CD14-positive monocyte (primary cell): ENCODE measurements at regions not wholly inside any gene's neighbourhood (a gene's known extent, or its start where the extent isn't known, plus 50 kb on each side); places are given as distances from the start of the nearest gene placed in this dataset.

Source experiments
- DNase-seq, 3 donors: peaks; one replicate each; pipeline ENCODE4 v3.0.0-alpha.2; 2011 to 2022
- H2AFZ ChIP-seq: 2 replicates; pipeline ENCODE4 v1.6.0; 2012; ENCODE audit warnings: mild to moderate bottlenecking, low read depth, low read length, inconsistent platforms; ENCODE audit not compliant: insufficient read depth, poor library complexity, severe bottlenecking
- H3K27ac ChIP-seq, 2 donors: 1 replicate in 1 of 2; 2 replicates in 1 of 2; pipeline ENCODE4 v1.5.1; 2012 to 2013; ENCODE audit warnings: low read length in 2 of 2, control low read depth in 1 of 2, inconsistent platforms in 1 of 2, low read depth in 1 of 2, mild to moderate bottlenecking in 1 of 2
- H3K27me3 ChIP-seq, 2 donors: one replicate each; pipeline versions ENCODE4 v1.6.0 to v1.6.1; 2011 to 2013; ENCODE audit warnings: low read length in 2 of 2; ENCODE audit not compliant: control insufficient read depth in 2 of 2, insufficient read depth in 2 of 2
- H3K36me3 ChIP-seq, 2 donors: replicated peaks in 1 of 2; 1 replicate in 1 of 2; 2 replicates in 1 of 2; pipeline versions ENCODE4 v1.5.1 to v1.6.1; 2012 to 2013; ENCODE audit warnings: low read length in 2 of 2, control low read depth in 1 of 2, inconsistent platforms in 1 of 2, mild to moderate bottlenecking in 1 of 2; ENCODE audit not compliant: insufficient read depth in 2 of 2, control insufficient read depth in 1 of 2
- H3K4me1 ChIP-seq, 2 donors: 1 replicate in 1 of 2; 2 replicates in 1 of 2; pipeline versions ENCODE4 v1.5.1 to v1.6.1; 2012 to 2013; ENCODE audit warnings: low read length in 2 of 2, control low read depth in 1 of 2, inconsistent platforms in 1 of 2, mild to moderate bottlenecking in 1 of 2, moderate library complexity in 1 of 2; ENCODE audit not compliant: insufficient read depth in 2 of 2, control insufficient read depth in 1 of 2
- H3K4me2 ChIP-seq: replicated peaks from 2 replicates; pipeline ENCODE3; 2012; ENCODE audit warnings: low read length, moderate library complexity, mild to moderate bottlenecking; ENCODE audit not compliant: poor library complexity, severe bottlenecking; ENCODE audit errors: extremely low read depth
- H3K4me3 ChIP-seq, 3 experiments: fragments of 200-600 bp in 1 of 3; sonication (generic) in 1 of 3; replicated peaks in 1 of 3; 1 replicate in 2 of 3; 2 replicates in 1 of 3; pipeline ENCODE4 v1.5.1; 2011 to 2013; ENCODE audit warnings: low read length in 3 of 3, mild to moderate bottlenecking in 3 of 3, control low read depth in 2 of 3, low read depth in 2 of 3, inconsistent platforms in 1 of 3, moderate library complexity in 1 of 3
- H3K79me2 ChIP-seq: 2 replicates; pipeline ENCODE4 v1.6.0; 2012; ENCODE audit warnings: mild to moderate bottlenecking, control low read depth, inconsistent platforms, low read length, moderate library complexity; ENCODE audit not compliant: insufficient read depth
- H3K9ac ChIP-seq: 2 replicates; pipeline ENCODE4 v1.6.0; 2017; ENCODE audit warnings: low read length, mild to moderate bottlenecking; ENCODE audit not compliant: insufficient read depth, poor library complexity, severe bottlenecking
- H3K9me3 ChIP-seq, 2 donors: replicated peaks in 1 of 2; 1 replicate in 1 of 2; 2 replicates in 1 of 2; pipeline versions ENCODE4 v1.5.1 to v1.6.1; 2012 to 2013; ENCODE audit warnings: low read length in 2 of 2, control low read depth in 1 of 2; ENCODE audit not compliant: control insufficient read depth in 1 of 2, insufficient read depth in 1 of 2
- H4K20me1 ChIP-seq: 2 replicates; pipeline ENCODE4 v1.6.0; 2012; ENCODE audit warnings: mild to moderate bottlenecking, low read length, control low read depth, moderate library complexity; ENCODE audit not compliant: insufficient read depth
- H3K27ac Mint-ChIP-seq, 7 donors: one replicate each; pipeline ENCODE4 v1.8.0; 2020; ENCODE audit warnings: mild to moderate bottlenecking in 7 of 7, mixed read lengths in 7 of 7, moderate library complexity in 6 of 7, inconsistent platforms in 2 of 7
- H3K27me3 Mint-ChIP-seq, 3 donors: one replicate each; pipeline ENCODE4 v1.8.0; 2021 to 2022; ENCODE audit warnings: low read depth in 3 of 3, mild to moderate bottlenecking in 3 of 3, mixed read lengths in 3 of 3, moderate library complexity in 3 of 3, inconsistent platforms in 1 of 3
- H3K36me3 Mint-ChIP-seq, 2 donors: one replicate each; pipeline ENCODE4 v1.8.0; 2020; ENCODE audit warnings: mixed read lengths in 2 of 2, inconsistent platforms in 1 of 2, mild to moderate bottlenecking in 1 of 2
- H3K4me1 Mint-ChIP-seq: one replicate; pipeline ENCODE4 v1.8.0; 2020; ENCODE audit warnings: mild to moderate bottlenecking, mixed read lengths
- H3K4me3 Mint-ChIP-seq, 2 donors: one replicate each; pipeline ENCODE4 v1.8.0; 2020; ENCODE audit warnings: mild to moderate bottlenecking in 2 of 2, mixed read lengths in 2 of 2, moderate library complexity in 1 of 2
- H3K9me3 Mint-ChIP-seq, 7 donors: one replicate each; pipeline ENCODE4 v1.8.0; 2020 to 2022; ENCODE audit warnings: mixed read lengths in 7 of 7, mild to moderate bottlenecking in 6 of 7, moderate library complexity in 6 of 7, inconsistent platforms in 2 of 7
- CTCF ChIP-seq: fragments of 200-600 bp; IDR thresholded peaks from one replicate; pipeline ENCODE4 v1.8.0; 2022; ENCODE audit warnings: antibody characterized with exemption, mild to moderate bottlenecking
- WGBS: methylation state at CpG from one replicate; pipeline ENCODE4 v1.1.5; 2013; ENCODE audit warnings: missing lambda C conversion rate; ENCODE audit not compliant: insufficient coverage; 5-methylcytosine and 5-hydroxymethylcytosine counted together
- intact Hi-C, 2 donors: fragments of 100-400 bp; cut with micrococcal nuclease; formaldehyde crosslinking; loops; one replicate each; pipeline versions ENCODE4 v1.15.0 to v1.15.1; 2023

DNA sequence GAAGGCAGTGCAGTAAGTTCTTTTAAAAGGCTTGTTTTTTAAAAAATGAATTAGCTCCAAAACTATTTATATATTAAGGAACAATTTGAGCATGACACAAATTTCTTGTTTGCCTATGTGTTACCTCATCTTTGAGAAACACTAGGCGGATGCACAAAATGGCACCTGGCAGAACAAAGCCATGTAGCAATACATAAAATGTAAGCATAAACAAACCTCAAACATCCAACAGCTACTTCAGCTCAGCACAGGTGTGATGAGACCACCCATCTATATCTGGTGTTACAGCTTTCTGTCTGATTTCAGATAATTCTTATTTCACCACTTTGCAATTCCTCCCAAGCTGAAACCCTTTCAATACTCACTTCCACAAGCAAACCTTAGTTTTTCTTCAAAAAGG, 221.2 kb upstream of the CNTN6 start:
- Histone ChIP-seq H3K4me1 (no peaks in the 10 kb centered on the region), H3K4me3 (no peak overlapping the region), H3K4me2 (no peak overlapping the region), H3K79me2 (no peaks in the 10 kb centered on the region), H4K20me1 (no peaks in the 10 kb centered on the region), H3K9me3 (no peaks in the 10 kb centered on the region), H3K9ac (no peak overlapping the region), H3K27me3 (no peaks in the 10 kb centered on the region), H2AFZ (no peak overlapping the region), H3K36me3 (no peaks in the 10 kb centered on the region), H3K27ac (no peak overlapping the region)
- H3K9me3 Mint-ChIP-seq, result peaks cover 0 to 6% (median 0%) of the 10 kb centered on the region in 7 donors
- H3K27me3 Mint-ChIP-seq, result no peaks in the 10 kb centered on the region
- no peaks in the 10 kb centered on the region for H3K4me1 Mint-ChIP-seq
- H3K36me3 Mint-ChIP-seq, result no peaks in the 10 kb centered on the region
- DNase-seq, result no peak
- no peak overlapping the region for H3K27ac Mint-ChIP-seq
- TF ChIP-seq CTCF, result no peak
- H3K4me3 Mint-ChIP-seq, result no peak overlapping the region
- 100% methylated on average over 1 of the region's 1 CpG for WGBS
- intact Hi-C loops, result no loop called here

- Mint-ChIP-seq H3K27me3 (no peaks in the 10 kb centered on the region), H3K4me1 (no peaks in the 10 kb centered on the region), H3K27ac (no peak overlapping the region), H3K9me3 (peaks cover 0 to 12% (median 3%) of the 10 kb centered on the region in 7 donors), H3K36me3 (no peaks in the 10 kb centered on the region), H3K4me3 (no peak overlapping the region)
- Histone ChIP-seq H2AFZ (no peak overlapping the region), H3K4me1 (no peaks in the 10 kb centered on the region), H3K27ac (no peak overlapping the region), H4K20me1 (no peaks in the 10 kb centered on the region), H3K79me2 (no peaks in the 10 kb centered on the region), H3K27me3 (no peaks in the 10 kb centered on the region), H3K4me2 (no peak overlapping the region), H3K4me3 (no peak overlapping the region), H3K9ac (no peak overlapping the region), H3K9me3 (no peaks in the 10 kb centered on the region), H3K36me3 (no peaks in the 10 kb centered on the region)
- DNase-seq, result no peak
- no peak for TF ChIP-seq CTCF
- WGBS, result no CpG with 5 or more reads among the region's 1 CpG
- intact Hi-C loops, result no loop called here
Measured at GRCh38 chr3:877001-877400, 215.8 kb upstream of the CNTN6 start.
